Endothelial cell of umbilical vein (primary cell): ENCODE measurements at regions not wholly inside any gene's neighbourhood (a gene's known extent, or its start where the extent isn't known, plus 50 kb on each side); places are given as distances from the start of the nearest gene placed in this dataset.

Experiments used
- BruUV-seq: library from RNA; stranded (reverse); fragments of 400-500 nt; replicated peaks from 2 replicates; lab custom pipeline; 2021; lab: Mats Ljungman, UMichigan
- CTCF ChIA-PET: fragments of 300-600, 350-600 bp; sonication (Branson Sonifier 250); formaldehyde crosslinking; loops from one replicate; lab custom pipeline; 2021; ENCODE audit warnings: antibody characterized with exemption, inconsistent platforms; lab: Charles Lee
- POLR2A ChIA-PET: fragments of 300-600, 350-600 bp; sonication (Branson Sonifier 250); formaldehyde crosslinking; loops from one replicate; lab custom pipeline; 2021; ENCODE audit warnings: antibody characterized with exemption, inconsistent platforms; lab: Charles Lee
- DNase-seq: peaks from one replicate; pipeline ENCODE4 v3.0.0-alpha.2; 2011; ENCODE audit warnings: low read depth, low spot score
- FAIRE-seq: peaks from 2 replicates; lab custom pipeline; 2011; peaks lifted over from hg19 to GRCh38; lab: Jason Lieb, UNC
- H2AFZ ChIP-seq: 2 replicates; pipeline ENCODE4 v1.6.0; 2012; ENCODE audit warnings: low read depth, low read length, control low read depth, inconsistent platforms
- H3K27ac ChIP-seq: 2 replicates; pipeline ENCODE4 v1.5.1; 2011; ENCODE audit warnings: low read depth, mild to moderate bottlenecking, control low read depth, low read length, moderate library complexity; ENCODE audit not compliant: insufficient read depth
- H3K27me3 ChIP-seq, 2 experiments: 2 replicates each; pipeline versions ENCODE4 v1.6.0 to v1.6.1; 2011; ENCODE audit warnings: low read length in 2 of 2, mixed read lengths in 1 of 2; ENCODE audit not compliant: control insufficient read depth in 2 of 2, insufficient read depth in 2 of 2
- H3K36me3 ChIP-seq, 2 experiments: 2 replicates in 1 of 2; 3 replicates in 1 of 2; pipeline ENCODE4 v1.5.1; 2011; ENCODE audit warnings: low read length in 2 of 2, mild to moderate bottlenecking in 1 of 2, moderate library complexity in 1 of 2; ENCODE audit not compliant: control insufficient read depth in 2 of 2, insufficient read depth in 2 of 2; ENCODE audit errors: extremely low read depth in 1 of 2
- H3K4me1 ChIP-seq: 3 replicates; pipeline ENCODE4 v1.5.1; 2011; ENCODE audit warnings: mild to moderate bottlenecking, low read length; ENCODE audit not compliant: control insufficient read depth, insufficient read depth; ENCODE audit errors: extremely low read depth
- H3K4me2 ChIP-seq: 2 replicates; pipeline ENCODE4 v1.6.1; 2011; ENCODE audit warnings: low read length, control low read depth, mixed read lengths; ENCODE audit not compliant: insufficient read depth
- H3K4me3 ChIP-seq, 3 experiments: fragments of 200-600 bp in 1 of 3; sonication (generic), shearing (Covaris generic) in 1 of 3; replicated peaks in 1 of 3; 2 replicates each; pipeline ENCODE4 v1.5.1; 2011 to 2016; ENCODE audit warnings: control low read depth in 3 of 3, low read length in 3 of 3, mild to moderate bottlenecking in 2 of 3, inconsistent platforms in 1 of 3, low read depth in 1 of 3, moderate library complexity in 1 of 3; ENCODE audit not compliant: insufficient read depth in 1 of 3
- H3K79me2 ChIP-seq: 2 replicates; pipeline ENCODE4 v1.6.0; 2012; ENCODE audit warnings: low read length, inconsistent platforms; ENCODE audit not compliant: control insufficient read depth, insufficient read depth
- H3K9ac ChIP-seq: replicated peaks from 2 replicates; pipeline ENCODE3; 2011; ENCODE audit warnings: low read length, control low read depth; ENCODE audit not compliant: insufficient read depth; ENCODE audit errors: extremely low read depth
- H3K9me1 ChIP-seq: replicated peaks from 3 replicates; pipeline ENCODE4 v1.6.0; 2011; ENCODE audit warnings: mild to moderate bottlenecking, low read length; ENCODE audit not compliant: control insufficient read depth, insufficient read depth; ENCODE audit errors: extremely low read depth
- H3K9me3 ChIP-seq: replicated peaks from 2 replicates; pipeline ENCODE4 v1.5.1; 2012; ENCODE audit warnings: low read length, inconsistent platforms; ENCODE audit not compliant: control insufficient read depth, insufficient read depth
- H4K20me1 ChIP-seq: replicated peaks from 2 replicates; pipeline ENCODE3; 2011; ENCODE audit warnings: mild to moderate bottlenecking, low read length; ENCODE audit not compliant: control insufficient read depth, insufficient read depth; ENCODE audit errors: extremely low read depth
- EZH2 ChIP-seq: IDR thresholded peaks from 2 replicates; pipeline ENCODE4 v1.6.1; 2012; ENCODE audit warnings: borderline replicate concordance, low read depth, mild to moderate bottlenecking, moderate library complexity, low read length, inconsistent platforms; ENCODE audit not compliant: severe bottlenecking
- FOS ChIP-seq: IDR thresholded peaks from 2 replicates; pipeline ENCODE4 v1.6.1; 2011; ENCODE audit warnings: mild to moderate bottlenecking, low read length, moderate library complexity, borderline replicate concordance; ENCODE audit not compliant: insufficient read depth
- GATA2 ChIP-seq: IDR thresholded peaks from 2 replicates; pipeline ENCODE4 v1.7.0; 2011; ENCODE audit warnings: low read depth, mild to moderate bottlenecking, moderate library complexity, mixed read lengths, low read length; ENCODE audit not compliant: insufficient read length, insufficient read depth
- JUN ChIP-seq: IDR thresholded peaks from 2 replicates; pipeline ENCODE4 v1.6.1; 2011; ENCODE audit warnings: borderline replicate concordance, low read depth; ENCODE audit not compliant: insufficient read length, insufficient read depth
- MYC ChIP-seq: IDR thresholded peaks from one replicate; pipeline ENCODE4 v1.6.1; 2011; ENCODE audit warnings: mild to moderate bottlenecking, low read depth, low read length
- POLR2A ChIP-seq: IDR thresholded peaks from 2 replicates; pipeline ENCODE4 v1.6.1; 2012; ENCODE audit warnings: low read depth, mild to moderate bottlenecking, control low read depth, low read length
- POLR2AphosphoS5 ChIP-seq: IDR thresholded peaks from 2 replicates; pipeline ENCODE4 v1.6.1; 2012; ENCODE audit warnings: low read depth, mild to moderate bottlenecking, control low read depth, low read length, moderate library complexity; ENCODE audit not compliant: insufficient read depth
- dilution Hi-C: fragments of 300-500 bp; cut with MboI; formaldehyde crosslinking; loops from one replicate; pipeline ENCODE4 v1.15.0; 2019; ENCODE audit warnings: low sequenced_read_pairs; ENCODE audit not compliant: extremely low pct_ligation_motif_present
- intact Hi-C: fragments of 100-400 bp; cut with micrococcal nuclease; formaldehyde crosslinking; loops from one replicate; pipeline ENCODE4 v1.10.0; 2022
- TF ChIP-seq, protein P1 (sequence below): IDR thresholded peaks from 2 replicates; pipeline ENCODE4 v1.6.1; 2011; ENCODE audit not compliant: insufficient read depth, insufficient read length
- TF ChIP-seq, protein P2 (sequence below), 2 donors: IDR thresholded peaks; 1 replicate in 1 of 2; 2 replicates in 1 of 2; pipeline ENCODE4 v1.5.1; 2011; ENCODE audit warnings: low read length in 2 of 2, mild to moderate bottlenecking in 2 of 2, moderate library complexity in 2 of 2, control low read depth in 1 of 2, inconsistent platforms in 1 of 2, low read depth in 1 of 2; ENCODE audit not compliant: insufficient read depth in 1 of 2; ENCODE audit errors: extremely low read depth in 1 of 2

DNA sequence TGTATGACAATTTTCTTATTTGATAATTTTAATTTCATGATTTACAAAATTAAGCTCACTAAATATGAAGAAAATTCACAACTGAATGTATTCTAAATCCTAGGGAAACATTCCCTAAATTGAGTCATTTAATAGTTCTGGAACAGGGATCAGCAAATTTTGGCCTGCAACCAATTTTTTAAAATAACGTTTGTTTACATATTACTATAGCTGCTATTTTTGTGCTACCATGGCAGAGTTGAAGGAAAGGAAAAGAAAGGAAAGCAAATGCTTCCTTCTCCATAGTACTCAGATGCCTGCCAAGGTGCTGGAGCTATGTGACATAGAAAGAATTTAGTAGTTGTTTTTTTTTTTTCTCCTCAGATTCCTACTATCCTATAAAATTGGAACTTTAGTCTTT lies 1307.7 kb upstream of the LRRTM3 start:
- intact Hi-C loops (no loop called here), dilution Hi-C loops (no loop called here)
- Histone ChIP-seq H3K27me3 (no peaks in the 10 kb centered on the region), H4K20me1 (no peaks in the 10 kb centered on the region), H3K9me3 (no peaks in the 10 kb centered on the region), H3K36me3 (no peaks in the 10 kb centered on the region), H3K9ac (no peak overlapping the region), H2AFZ (no peak overlapping the region), H3K27ac (no peak overlapping the region), H3K9me1 (no peaks in the 10 kb centered on the region), H3K4me1 (no peaks in the 10 kb centered on the region), H3K4me3 (no peak overlapping the region), H3K4me2 (no peak overlapping the region), H3K79me2 (no peaks in the 10 kb centered on the region)
- no TSS peak for BruUV-seq
- FAIRE-seq (peak; percentile 46), DNase-seq (peak; percentile 68)
- TF ChIP-seq, protein P1, sequence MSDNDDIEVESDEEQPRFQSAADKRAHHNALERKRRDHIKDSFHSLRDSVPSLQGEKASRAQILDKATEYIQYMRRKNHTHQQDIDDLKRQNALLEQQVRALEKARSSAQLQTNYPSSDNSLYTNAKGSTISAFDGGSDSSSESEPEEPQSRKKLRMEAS = no peak
- TF ChIP-seq JUN = no peak
- no peak for TF ChIP-seq FOS
- TF ChIP-seq, protein P2, sequence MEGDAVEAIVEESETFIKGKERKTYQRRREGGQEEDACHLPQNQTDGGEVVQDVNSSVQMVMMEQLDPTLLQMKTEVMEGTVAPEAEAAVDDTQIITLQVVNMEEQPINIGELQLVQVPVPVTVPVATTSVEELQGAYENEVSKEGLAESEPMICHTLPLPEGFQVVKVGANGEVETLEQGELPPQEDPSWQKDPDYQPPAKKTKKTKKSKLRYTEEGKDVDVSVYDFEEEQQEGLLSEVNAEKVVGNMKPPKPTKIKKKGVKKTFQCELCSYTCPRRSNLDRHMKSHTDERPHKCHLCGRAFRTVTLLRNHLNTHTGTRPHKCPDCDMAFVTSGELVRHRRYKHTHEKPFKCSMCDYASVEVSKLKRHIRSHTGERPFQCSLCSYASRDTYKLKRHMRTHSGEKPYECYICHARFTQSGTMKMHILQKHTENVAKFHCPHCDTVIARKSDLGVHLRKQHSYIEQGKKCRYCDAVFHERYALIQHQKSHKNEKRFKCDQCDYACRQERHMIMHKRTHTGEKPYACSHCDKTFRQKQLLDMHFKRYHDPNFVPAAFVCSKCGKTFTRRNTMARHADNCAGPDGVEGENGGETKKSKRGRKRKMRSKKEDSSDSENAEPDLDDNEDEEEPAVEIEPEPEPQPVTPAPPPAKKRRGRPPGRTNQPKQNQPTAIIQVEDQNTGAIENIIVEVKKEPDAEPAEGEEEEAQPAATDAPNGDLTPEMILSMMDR (IDR thresholded peaks at IDR 0.05; ENCODE audit: extremely low read depth in 1 of 2, insufficient read depth in 1 of 2, low read depth in 1 of 2, low read length in 2 of 2) = no peak
- no peak for TF ChIP-seq EZH2
- TF ChIP-seq GATA2 = no peak
- no peak for TF ChIP-seq POLR2AphosphoS5
- no peak for TF ChIP-seq MYC
- no peak for TF ChIP-seq POLR2A
- POLR2A ChIA-PET = no interaction called here
- CTCF ChIA-PET = interaction anchor here (0.9 to 1.0 kb wide), 2 partner anchors 8 to 13 kb away, joined by 3 to 5 read pairs; no protein-coding TSS in a partner anchor
